ENCODE measurements at regions not wholly inside any gene's neighbourhood (a gene's known extent, or its start where the extent isn't known, plus 50 kb on each side); places are given as distances from the start of the nearest gene placed in this dataset.
"Not testable (repeated sequence)": the region's sequence is repeated elsewhere in the genome, so short reads cannot be mapped to it uniquely, and the experiment has no call there.

- DNase-seq: not testable (repeated sequence)
Measured at GRCh38 chr5:56731473-56731872, 83.9 kb upstream of the MAP3K1 start.

DNA sequence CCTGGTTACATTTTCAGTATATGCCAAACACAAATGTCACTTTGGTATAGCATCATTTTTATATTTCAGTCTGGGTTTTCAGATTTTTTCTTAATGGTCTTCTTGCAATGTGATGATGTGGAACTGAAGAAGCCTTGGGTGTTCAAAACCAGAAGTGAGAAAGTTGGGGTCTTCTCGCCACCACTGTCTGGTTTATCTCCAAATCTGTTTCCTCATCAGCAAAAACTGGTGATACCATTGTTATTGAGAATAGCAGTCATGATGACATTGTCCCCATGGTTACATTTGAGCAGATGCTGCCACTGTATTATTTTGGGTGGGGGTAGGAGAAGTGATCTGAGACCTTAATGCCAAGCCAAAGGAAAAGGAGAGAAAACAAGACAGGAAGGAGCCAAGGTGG lies 85.9 kb upstream of the MAP3K1 start:
- no peak for DNase-seq

DNA sequence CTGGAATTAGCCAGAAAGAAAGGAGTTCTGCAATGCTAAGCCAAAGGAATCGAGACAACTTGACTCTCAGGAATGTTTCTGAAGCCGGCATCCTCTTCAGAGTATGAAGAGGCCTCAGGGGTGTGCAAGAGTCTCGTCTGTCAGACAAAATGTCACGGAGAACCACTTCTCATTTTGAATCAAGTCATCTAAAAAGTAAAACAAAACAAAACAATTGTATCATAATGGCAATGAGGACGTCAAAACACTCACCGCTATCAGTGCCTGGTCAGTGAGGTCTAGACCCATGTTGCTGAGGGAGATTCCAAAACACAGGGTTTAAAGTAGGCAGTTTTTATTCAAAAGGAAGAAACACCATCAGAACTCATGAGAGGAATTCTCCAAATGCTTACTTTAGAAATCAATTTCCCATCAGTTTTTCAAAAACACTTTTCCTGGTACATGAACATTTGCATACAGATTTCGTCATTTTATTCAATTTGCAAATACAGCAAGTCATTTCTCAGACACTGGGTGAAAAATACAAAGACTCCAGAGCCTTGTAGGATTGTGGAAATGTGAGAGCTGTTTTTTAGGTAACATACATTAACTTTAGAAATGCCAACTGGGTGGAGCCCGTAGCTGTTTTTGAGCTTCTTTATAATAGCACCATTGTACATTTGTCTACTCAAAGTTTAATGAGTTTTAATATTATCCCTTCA lies 89.5 kb upstream of the MAP3K1 start:
- DNase-seq: no peak

GRCh38 chr5:56724857-56725256 lies 90.5 kb upstream of the MAP3K1 start:
- DNase-seq: not testable (repeated sequence)

- no peak for DNase-seq
Measured at GRCh38 chr5:56722317-56722716, 93.0 kb upstream of the MAP3K1 start.

DNA sequence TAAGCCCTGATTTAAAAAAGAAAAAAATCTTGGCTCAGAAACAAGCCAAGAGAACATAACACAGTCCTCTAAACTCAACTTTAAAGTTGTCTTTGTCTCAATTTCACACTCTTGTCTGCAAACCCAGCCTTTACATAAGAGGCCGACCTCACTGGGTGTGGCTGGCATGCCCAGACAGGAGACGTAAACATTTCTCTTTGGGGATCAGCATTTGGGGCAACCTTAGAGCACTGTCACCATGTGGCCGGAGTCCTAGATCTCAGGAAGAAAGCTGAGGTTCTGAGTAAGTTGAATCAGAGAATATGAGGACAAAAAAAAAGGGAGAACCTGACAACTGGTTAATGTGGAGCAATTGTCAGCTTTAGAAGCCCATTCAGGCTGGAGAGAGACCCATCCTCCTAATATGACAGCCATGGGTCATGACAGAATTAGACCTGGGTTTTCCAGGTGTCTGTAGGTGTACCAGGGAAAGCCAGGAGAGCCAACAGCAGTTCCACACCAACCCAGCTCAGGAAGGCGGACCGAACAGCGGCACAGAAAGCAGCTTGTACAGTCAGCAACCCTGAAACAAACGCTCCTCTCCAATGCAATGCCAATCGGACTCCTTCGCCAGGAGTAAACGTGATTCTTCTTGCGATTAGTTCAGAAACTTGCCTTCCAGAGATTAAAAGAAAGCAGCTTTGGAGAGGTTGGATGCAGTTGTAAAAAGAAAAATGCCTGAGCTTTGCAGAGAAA lies 97.9 kb upstream of the MAP3K1 start:
- no peak for DNase-seq

- DNase-seq: no peak
Measured at GRCh38 chr5:56715986-56716385, 99.4 kb upstream of the MAP3K1 start.

GRCh38 chr5:56712895-56713591 lies 102.3 kb upstream of the MAP3K1 start:
- no peak for DNase-seq

DNA sequence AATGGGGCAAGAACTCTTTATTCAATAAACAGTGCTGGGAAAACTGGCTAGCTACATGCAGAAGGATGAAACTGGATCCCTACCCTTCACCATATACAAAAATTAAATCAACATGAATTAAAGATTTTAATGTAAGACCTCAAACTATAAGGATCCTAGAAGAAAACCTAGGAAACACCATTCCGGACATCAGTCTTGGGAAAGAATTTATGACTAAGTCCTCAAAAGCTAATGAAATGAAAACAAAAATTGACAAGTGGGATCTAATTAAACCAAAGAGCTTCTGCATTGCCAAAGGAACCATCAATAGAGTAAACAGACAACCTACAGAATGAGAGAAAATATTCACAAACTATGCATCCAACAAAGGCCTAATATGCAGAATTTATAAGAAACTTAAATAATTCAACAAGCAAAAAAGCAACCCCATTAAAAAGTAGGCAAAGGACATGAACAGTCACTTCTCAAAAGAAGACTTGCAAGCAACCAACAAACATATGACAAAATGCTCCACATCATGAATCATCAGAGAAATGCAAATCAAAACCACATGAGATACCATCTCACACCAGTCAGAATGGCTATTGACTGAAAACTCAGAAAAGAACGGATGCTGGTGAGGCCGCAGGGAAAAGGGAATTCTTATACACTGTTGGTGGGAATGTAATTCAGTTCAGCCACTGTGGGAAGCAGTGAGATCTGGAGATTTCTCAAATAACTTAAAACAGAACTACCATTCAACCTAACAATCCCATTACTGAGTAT lies 104.3 kb upstream of the MAP3K1 start:
- DNase-seq: no peak

DNA sequence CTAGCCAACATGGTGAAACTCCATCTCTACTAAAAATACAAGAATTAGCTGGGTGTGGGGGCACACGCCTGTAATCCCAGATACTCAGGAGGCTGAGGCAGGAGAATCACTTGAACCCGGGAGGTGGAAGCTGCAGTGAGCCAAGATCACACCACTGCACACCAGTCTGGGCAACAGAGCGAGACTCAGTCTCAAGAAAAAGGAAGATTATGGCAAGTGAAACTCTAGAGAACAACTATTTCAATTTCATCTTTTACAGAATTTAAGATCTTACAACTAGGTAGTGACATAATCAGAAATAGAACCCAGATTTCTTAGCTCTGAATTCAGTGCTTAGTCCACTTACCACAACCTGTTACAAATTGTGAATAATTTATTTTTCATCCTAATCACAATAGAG lies 108.8 kb upstream of the MAP3K1 start:
- DNase-seq: no peak

DNA sequence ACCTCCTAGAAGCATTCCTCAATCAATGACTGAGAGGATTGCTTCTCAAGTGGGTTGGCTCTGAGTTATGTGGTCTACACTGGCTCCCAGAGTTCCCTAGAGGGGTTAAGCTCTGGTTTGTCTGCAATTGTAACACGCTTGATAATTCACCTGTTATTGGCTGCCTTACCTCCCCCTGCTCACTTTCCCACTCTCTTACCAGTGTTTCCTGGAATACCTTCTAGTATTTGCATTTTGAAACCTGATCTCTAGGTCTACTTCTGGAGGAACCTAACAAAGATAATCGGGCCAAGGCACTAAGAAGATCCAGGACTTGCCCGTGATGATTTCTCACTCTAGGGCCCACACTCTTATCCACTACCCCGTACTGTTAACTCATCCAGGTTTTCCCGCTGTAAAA lies 110.1 kb upstream of the MAP3K1 start:
- DNase-seq: no peak

GRCh38 chr5:56703952-56704351 lies 111.4 kb upstream of the MAP3K1 start:
- DNase-seq: no peak

DNA sequence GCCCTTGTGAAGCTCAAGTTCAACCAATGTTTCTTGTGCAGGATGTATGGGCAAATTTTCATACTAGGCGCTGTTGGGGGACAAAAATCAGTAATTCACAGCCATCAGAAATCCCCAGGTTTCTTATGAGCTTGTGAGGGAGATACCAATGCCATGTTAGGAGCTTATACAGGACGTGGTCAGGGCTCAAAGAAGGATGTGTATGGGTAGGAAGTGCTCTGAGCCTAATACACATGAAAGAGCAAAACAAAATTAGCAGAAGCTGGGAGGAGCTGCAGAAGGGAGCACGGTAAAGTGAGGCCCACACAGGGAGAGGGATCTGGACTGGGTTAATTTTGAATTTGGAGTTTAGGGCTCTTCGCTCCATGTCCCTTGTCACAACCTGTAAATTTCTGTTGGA lies 114.6 kb upstream of the MAP3K1 start:
- DNase-seq: no peak

- DNase-seq: no peak
Measured at GRCh38 chr5:56699538-56699937, 115.8 kb upstream of the MAP3K1 start.

DNA sequence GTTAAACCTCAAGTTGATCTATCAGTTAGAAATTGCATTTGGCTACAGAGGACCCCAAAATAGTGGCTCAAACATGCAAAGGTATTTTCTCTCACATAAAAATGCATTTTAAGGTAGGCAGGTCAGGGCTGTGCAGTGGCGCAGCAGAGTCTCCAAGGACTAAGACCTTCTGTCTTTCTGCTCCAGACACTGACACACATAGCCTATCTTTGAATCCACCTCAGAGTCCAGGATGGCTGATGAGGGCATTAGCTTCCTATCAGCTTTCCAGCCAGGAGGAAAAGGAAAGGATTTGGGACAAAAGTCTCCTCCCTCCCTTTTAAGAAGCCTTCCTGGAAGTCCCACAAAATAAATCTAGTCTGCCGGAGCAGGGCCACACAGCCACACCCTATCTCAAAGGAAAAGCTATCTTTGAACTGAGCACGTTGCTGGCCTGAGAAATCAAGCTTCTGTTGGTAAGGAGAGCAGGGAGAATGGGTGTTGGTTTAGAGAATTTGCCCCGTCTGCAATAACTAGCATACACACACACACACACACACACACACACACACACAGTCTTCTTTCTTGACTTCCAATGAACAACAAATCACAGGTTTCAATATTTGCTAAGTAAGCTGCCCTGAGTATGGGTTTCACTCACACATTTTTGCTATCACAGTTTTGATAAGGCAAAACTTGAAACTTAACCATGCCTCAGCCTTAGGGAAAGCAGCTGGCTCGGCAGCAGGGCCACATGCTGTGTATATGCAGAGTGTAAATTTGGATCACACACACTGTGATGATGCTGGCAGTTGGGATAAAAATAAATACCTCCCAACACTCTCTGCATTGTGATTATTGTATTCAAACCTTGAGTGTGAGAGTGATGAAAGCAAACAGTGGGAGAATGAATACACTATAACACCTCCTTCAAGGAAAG lies 116.6 kb upstream of the MAP3K1 start:
- DNase-seq: peak; percentile 65

DNA sequence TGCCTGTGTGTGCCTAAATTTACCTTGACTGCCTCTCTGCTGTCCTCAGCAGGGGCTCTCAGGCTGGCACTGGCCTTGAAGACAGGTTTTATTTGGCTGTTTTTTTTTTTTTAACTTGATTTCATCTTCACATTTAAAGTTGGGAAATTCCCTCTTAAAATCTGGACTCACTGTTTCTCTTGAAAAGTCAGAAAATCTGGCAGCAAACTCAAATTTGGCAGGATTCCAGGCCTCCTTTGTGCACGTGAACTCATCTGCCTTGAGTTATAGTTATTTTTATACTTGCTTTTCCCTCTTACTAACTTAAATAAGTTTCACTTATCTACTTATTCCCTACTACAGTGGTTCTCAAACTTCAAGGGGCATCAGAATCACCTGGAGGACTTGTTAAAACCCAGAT lies 118.4 kb upstream of the MAP3K1 start:
- no peak for DNase-seq

DNA sequence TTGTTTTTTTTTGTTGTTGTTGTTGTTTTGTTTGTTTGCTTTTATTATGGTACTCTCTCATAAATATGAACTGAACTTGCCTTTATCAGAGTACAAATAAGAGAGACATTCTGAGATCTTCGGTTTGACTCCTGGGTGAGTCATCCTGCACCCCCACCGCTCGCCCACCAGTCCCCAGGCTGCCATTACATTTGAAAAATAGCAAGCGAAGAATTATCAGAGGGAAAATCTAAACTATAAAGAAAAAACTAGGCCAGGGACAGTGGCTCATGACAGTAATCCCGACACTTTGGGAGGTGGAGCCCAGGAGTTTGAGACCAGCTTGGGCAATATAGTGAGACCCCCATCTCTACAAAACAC lies 122.1 kb upstream of the MAP3K1 start:
- no peak for DNase-seq

- DNase-seq: no peak
Measured at GRCh38 chr5:56692359-56693219, 122.8 kb upstream of the MAP3K1 start.

DNA sequence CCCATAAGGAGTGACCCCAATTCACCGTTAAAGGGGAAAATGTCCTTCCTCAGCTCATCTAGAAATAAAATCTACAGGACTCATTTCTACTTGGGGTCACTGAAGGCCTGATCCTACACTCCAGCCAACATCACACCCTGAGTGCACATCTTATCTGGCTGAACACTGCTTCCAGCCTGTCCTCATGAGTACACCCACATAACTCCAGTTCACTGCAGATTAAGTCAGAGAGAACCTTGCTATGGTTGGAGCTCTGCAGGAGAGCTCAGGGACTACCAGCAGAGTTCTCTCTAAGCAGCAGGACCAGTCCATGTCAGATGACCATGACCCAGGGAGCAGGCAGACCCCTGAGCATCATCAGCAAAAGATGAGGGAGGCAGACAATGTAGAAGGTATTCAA lies 126.9 kb upstream of the MAP3K1 start:
- DNase-seq: no peak

GRCh38 chr5:56686337-56687195 lies 128.8 kb upstream of the MAP3K1 start:
- DNase-seq: no peak
